HepG2 (cell line): ENCODE measurements at regions not wholly inside any gene's neighbourhood (a gene's known extent, or its start where the extent isn't known, plus 50 kb on each side); places are given as distances from the start of the nearest gene placed in this dataset.

Experiments used
- AGO2 ChIP-seq: fragments of 200-400 bp; formaldehyde crosslinking; optimal IDR thresholded peaks from 2 replicates; pipeline ENCODE3; 2017; ENCODE audit warnings: mild to moderate bottlenecking, low read depth, low read length, moderate library complexity
- BHLHE40 ChIP-seq: IDR thresholded peaks from 2 replicates; pipeline ENCODE4 v1.6.1; 2011; ENCODE audit warnings: low read length, improper control_type of control experiment
- CEBPZ ChIP-seq: IDR thresholded peaks from 2 replicates; pipeline ENCODE4 v1.6.1; 2012; ENCODE audit warnings: low read length, improper control_type of control experiment
- ELF4 ChIP-seq: sonication (generic); formaldehyde crosslinking; IDR thresholded peaks from 2 replicates; pipeline ENCODE4 v1.5.0; 2020; ENCODE audit warnings: missing genetic modification reagents, mild to moderate bottlenecking, moderate library complexity, borderline replicate concordance
- ETV6 ChIP-seq: sonication (generic); formaldehyde crosslinking; conservative IDR thresholded peaks from 2 replicates; pipeline ENCODE4 v1.4.0; 2020; ENCODE audit warnings: missing genetic modification reagents
- FOXA3 ChIP-seq: IDR thresholded peaks from 2 replicates; pipeline ENCODE4 v1.6.1; 2016; ENCODE audit warnings: missing genetic modification reagents, missing compliant biosample characterization
- HNF4G ChIP-seq, 2 experiments: sonication (generic) in 1 of 2; formaldehyde crosslinking in 1 of 2; IDR thresholded peaks; 2 replicates each; pipeline versions ENCODE4 v1.4.0 to v1.6.1; 2011 to 2020; ENCODE audit warnings: borderline replicate concordance in 2 of 2, low read depth in 2 of 2, mild to moderate bottlenecking in 2 of 2, low read length in 1 of 2, missing genetic modification reagents in 1 of 2, moderate library complexity in 1 of 2
- KDM1A ChIP-seq: IDR thresholded peaks from 2 replicates; pipeline ENCODE4 v1.6.1; 2016; ENCODE audit warnings: missing compliant biosample characterization
- KDM5A ChIP-seq: fragments of 200-600 bp; sonication (generic); IDR thresholded peaks from 2 replicates; pipeline ENCODE4 v1.7.0; 2018; ENCODE audit warnings: antibody characterized with exemption, mild to moderate bottlenecking, low read length, borderline replicate concordance
- KLF12 ChIP-seq: sonication (generic); formaldehyde crosslinking; IDR thresholded peaks from 2 replicates; pipeline ENCODE4 v1.4.0; 2020; ENCODE audit warnings: missing genetic modification reagents, borderline replicate concordance
- RARG ChIP-seq: sonication (generic); formaldehyde crosslinking; IDR thresholded peaks from 2 replicates; pipeline ENCODE4 v1.4.0; 2020; ENCODE audit warnings: low read depth, mild to moderate bottlenecking, missing genetic modification reagents
- ZHX1 ChIP-seq: sonication (generic); formaldehyde crosslinking; IDR thresholded peaks from 2 replicates; pipeline ENCODE4 v1.8.1; 2022; ENCODE audit warnings: low read depth, mild to moderate bottlenecking, missing genetic modification reagents
- ZNF275 ChIP-seq: sonication (generic); formaldehyde crosslinking; IDR thresholded peaks from 2 replicates; pipeline ENCODE4 v1.8.0; 2022; ENCODE audit warnings: missing genetic modification reagents, mild to moderate bottlenecking, inconsistent platforms, borderline replicate concordance
- ZNF414 ChIP-seq: sonication (generic); formaldehyde crosslinking; IDR thresholded peaks from 2 replicates; pipeline ENCODE4 v1.5.0; 2020; ENCODE audit warnings: missing genetic modification reagents
- ZSCAN20 ChIP-seq: sonication (generic); formaldehyde crosslinking; IDR thresholded peaks from 2 replicates; pipeline ENCODE4 v1.4.0; 2020; ENCODE audit warnings: missing genetic modification reagents, mild to moderate bottlenecking, borderline replicate concordance
- TF ChIP-seq, protein P1 (sequence below): sonication (generic); formaldehyde crosslinking; IDR thresholded peaks from 2 replicates; pipeline ENCODE4 v1.5.0; 2020; ENCODE audit warnings: missing genetic modification reagents

GRCh38 chr2:109736177-109736827, 57.8 kb upstream of the RGPD5 start (continued):
- TF ChIP-seq ZSCAN20 (CRISPR knock-in tag) (no peak), CEBPZ (no peak), KDM1A (no peak), AGO2 (no peak), ETV6 (CRISPR knock-in tag) (no peak), RARG (CRISPR knock-in tag) (no peak), FOXA3 (no peak), KDM5A (no peak), BHLHE40 (no peak), HNF4G (IDR thresholded peaks at IDR 0.05; ENCODE audit: borderline replicate concordance, low read depth, low read length) (no peak), HNF4G (CRISPR knock-in tag; IDR thresholded peaks at IDR 0.05; ENCODE audit: borderline replicate concordance, low read depth) (no peak), ZNF414 (CRISPR knock-in tag) (no peak), KLF12 (CRISPR knock-in tag) (no peak), ZHX1 (CRISPR knock-in tag) (no peak), ELF4 (CRISPR knock-in tag) (no peak), ZNF275 (no peak)
- TF ChIP-seq, protein P1, sequence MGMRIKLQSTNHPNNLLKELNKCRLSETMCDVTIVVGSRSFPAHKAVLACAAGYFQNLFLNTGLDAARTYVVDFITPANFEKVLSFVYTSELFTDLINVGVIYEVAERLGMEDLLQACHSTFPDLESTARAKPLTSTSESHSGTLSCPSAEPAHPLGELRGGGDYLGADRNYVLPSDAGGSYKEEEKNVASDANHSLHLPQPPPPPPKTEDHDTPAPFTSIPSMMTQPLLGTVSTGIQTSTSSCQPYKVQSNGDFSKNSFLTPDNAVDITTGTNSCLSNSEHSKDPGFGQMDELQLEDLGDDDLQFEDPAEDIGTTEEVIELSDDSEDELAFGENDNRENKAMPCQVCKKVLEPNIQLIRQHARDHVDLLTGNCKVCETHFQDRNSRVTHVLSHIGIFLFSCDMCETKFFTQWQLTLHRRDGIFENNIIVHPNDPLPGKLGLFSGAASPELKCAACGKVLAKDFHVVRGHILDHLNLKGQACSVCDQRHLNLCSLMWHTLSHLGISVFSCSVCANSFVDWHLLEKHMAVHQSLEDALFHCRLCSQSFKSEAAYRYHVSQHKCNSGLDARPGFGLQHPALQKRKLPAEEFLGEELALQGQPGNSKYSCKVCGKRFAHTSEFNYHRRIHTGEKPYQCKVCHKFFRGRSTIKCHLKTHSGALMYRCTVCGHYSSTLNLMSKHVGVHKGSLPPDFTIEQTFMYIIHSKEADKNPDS (CRISPR knock-in tag): no peak
